Hindlimb muscle (tissue), 1 donor: ENCODE measurements at regions not wholly inside any gene's neighbourhood (a gene's known extent, or its start where the extent isn't known, plus 50 kb on each side); places are given as distances from the start of the nearest gene placed in this dataset.
"Not testable (repeated sequence)": the region's sequence is repeated elsewhere in the genome, so short reads cannot be mapped to it uniquely, and the experiment has no call there.

Experiments used
- DNase-seq: peaks from one replicate; pipeline ENCODE4 v3.0.0-alpha.2; 2013

- no peak for DNase-seq
Measured at GRCh38 chr1:96087719-96088118, 633.9 kb upstream of the PTBP2 start.

- DNase-seq, result no peak
Measured at GRCh38 chr1:96090134-96090533, 631.5 kb upstream of the PTBP2 start.

- DNase-seq, result no peak
Measured at GRCh38 chr1:96095849-96096612, 625.6 kb upstream of the PTBP2 start.

- no peak for DNase-seq
Measured at GRCh38 chr1:96096613-96097321, 624.8 kb upstream of the PTBP2 start.

GRCh38 chr1:96104506-96104905, 617.1 kb upstream of the PTBP2 start:
- no peak for DNase-seq

GRCh38 chr1:96104906-96105305, 616.7 kb upstream of the PTBP2 start:
- DNase-seq, result no peak

- DNase-seq, result no peak
Measured at GRCh38 chr1:96116731-96117130, 604.9 kb upstream of the PTBP2 start.

- no peak for DNase-seq
Measured at GRCh38 chr1:96130432-96130831, 591.2 kb upstream of the PTBP2 start.

GRCh38 chr1:96144636-96145035, 576.9 kb upstream of the PTBP2 start:
- no peak for DNase-seq

- DNase-seq, result no peak
Measured at GRCh38 chr1:96145492-96145891, 576.1 kb upstream of the PTBP2 start.

GRCh38 chr1:96152957-96153356, 568.6 kb upstream of the PTBP2 start:
- DNase-seq, result not testable (repeated sequence)

- DNase-seq, result no peak
Measured at GRCh38 chr1:96157101-96157500, 564.5 kb upstream of the PTBP2 start.

GRCh38 chr1:96159379-96159778, 562.2 kb upstream of the PTBP2 start:
- DNase-seq, result no peak

GRCh38 chr1:96164053-96164452, 557.5 kb upstream of the PTBP2 start:
- no peak for DNase-seq

- DNase-seq, result no peak
Measured at GRCh38 chr1:96178053-96178452, 543.5 kb upstream of the PTBP2 start.

GRCh38 chr1:96183485-96183884, 538.1 kb upstream of the PTBP2 start:
- no peak for DNase-seq

- DNase-seq, result no peak
Measured at GRCh38 chr1:96183928-96184327, 537.7 kb upstream of the PTBP2 start.

GRCh38 chr1:96185181-96185580, 536.4 kb upstream of the PTBP2 start:
- DNase-seq, result no peak

GRCh38 chr1:96187020-96187419, 534.6 kb upstream of the PTBP2 start:
- no peak for DNase-seq

- no peak for DNase-seq
Measured at GRCh38 chr1:96191165-96191564, 530.4 kb upstream of the PTBP2 start.

GRCh38 chr1:96206451-96206850, 515.1 kb upstream of the PTBP2 start:
- DNase-seq, result no peak

- DNase-seq, result no peak
Measured at GRCh38 chr1:96207936-96208335, 513.6 kb upstream of the PTBP2 start.

GRCh38 chr1:96208428-96208827, 513.2 kb upstream of the PTBP2 start:
- DNase-seq, result no peak

- DNase-seq, result no peak
Measured at GRCh38 chr1:96210054-96210453, 511.5 kb upstream of the PTBP2 start.
